ENCODE measurements at regions not wholly inside any gene's neighbourhood (a gene's known extent, or its start where the extent isn't known, plus 50 kb on each side); places are given as distances from the start of the nearest gene placed in this dataset.

GRCh38 chr7:46682836-46683624 is 762.0 kb upstream of the IGFBP3 start:
- no peak for TF ChIP-seq CTCF (IDR thresholded peaks at IDR 0.05; ENCODE audit: control extremely low read depth in 1 of 3, insufficient read depth in 1 of 3, low read depth in 1 of 3, low read length in 3 of 3)
- TF ChIP-seq ASH2L (IDR thresholded peaks at IDR 0.05; ENCODE audit: low read length) = no peak
- no peak for TF ChIP-seq EGR1 (IDR thresholded peaks at IDR 0.05; ENCODE audit: borderline replicate concordance, low read depth, low read length)
- no peak for TF ChIP-seq BACH1 (IDR thresholded peaks at IDR 0.05; ENCODE audit: low read length)
- no peak for TF ChIP-seq POLR2A (IDR thresholded peaks at IDR 0.05; ENCODE audit: control extremely low read depth in 1 of 2, low read depth in 2 of 2, low read length in 2 of 2)
- no peak for TF ChIP-seq SP4 (IDR thresholded peaks at IDR 0.05; ENCODE audit: low read length)
- no peak for TF ChIP-seq SP1 (IDR thresholded peaks at IDR 0.05; ENCODE audit: low read depth, low read length)
- TF ChIP-seq SIN3A (conservative IDR thresholded peaks at IDR 0.05 in 1 of 2, IDR thresholded peaks at IDR 0.05 in 1 of 2; ENCODE audit: low read depth in 1 of 2, low read length in 2 of 2) = no peak
- TF ChIP-seq, protein P1, sequence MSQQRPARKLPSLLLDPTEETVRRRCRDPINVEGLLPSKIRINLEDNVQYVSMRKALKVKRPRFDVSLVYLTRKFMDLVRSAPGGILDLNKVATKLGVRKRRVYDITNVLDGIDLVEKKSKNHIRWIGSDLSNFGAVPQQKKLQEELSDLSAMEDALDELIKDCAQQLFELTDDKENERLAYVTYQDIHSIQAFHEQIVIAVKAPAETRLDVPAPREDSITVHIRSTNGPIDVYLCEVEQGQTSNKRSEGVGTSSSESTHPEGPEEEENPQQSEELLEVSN (IDR thresholded peaks at IDR 0.05) = no peak
- no peak for TF ChIP-seq GABPA (IDR thresholded peaks at IDR 0.05; ENCODE audit: borderline replicate concordance, insufficient read depth, low read length)
- no peak for TF ChIP-seq BRCA1 (IDR thresholded peaks at IDR 0.05; ENCODE audit: low read depth, low read length)
- no peak for TF ChIP-seq YY1 (IDR thresholded peaks at IDR 0.05; ENCODE audit: low read depth, low read length)

Measured in H1 (cell line).